ENCODE measurements at regions not wholly inside any gene's neighbourhood (a gene's known extent, or its start where the extent isn't known, plus 50 kb on each side); places are given as distances from the start of the nearest gene placed in this dataset.
A peak's percentile ranks its signal among the peaks of the same experiment; 100 is the strongest.

- no TSS peak for BruUV-seq (replicated peaks)
- intact Hi-C loops (cut with micrococcal nuclease; ENCODE audit: unreplicated experiment), result no loop called here
- H3K27ac Mint-ChIP-seq (ENCODE audit: unreplicated experiment), result no peak overlapping the region
- Histone ChIP-seq H3K4me1 (no peaks in the 10 kb centered on the region), H3K9me3 (peaks cover 6% of the 10 kb centered on the region; the same call in 1 of the 2 replicates), H3K27me3 (replicated peaks; ENCODE audit: control insufficient read depth, insufficient read depth, low read length) (no peaks in the 10 kb centered on the region), H3K4me3 (ENCODE audit: low read depth, low read length) (no peak overlapping the region), H3K36me3 (ENCODE audit: control insufficient read depth, insufficient read depth, low read length) (no peaks in the 10 kb centered on the region)
- no peaks in the 10 kb centered on the region for H3K4me1 Mint-ChIP-seq (ENCODE audit: low read depth, unreplicated experiment)
- H3K9me3 Mint-ChIP-seq (ENCODE audit: unreplicated experiment), result peaks cover 21% of the 10 kb centered on the region
- H3K27me3 Mint-ChIP-seq (ENCODE audit: insufficient read depth, unreplicated experiment), result no peaks in the 10 kb centered on the region
- no peak overlapping the region for H3K4me3 Mint-ChIP-seq (ENCODE audit: unreplicated experiment)
- ChIA-PET CTCF (no interaction called here), POLR2A (no interaction called here)
- TF ChIP-seq, protein P1, sequence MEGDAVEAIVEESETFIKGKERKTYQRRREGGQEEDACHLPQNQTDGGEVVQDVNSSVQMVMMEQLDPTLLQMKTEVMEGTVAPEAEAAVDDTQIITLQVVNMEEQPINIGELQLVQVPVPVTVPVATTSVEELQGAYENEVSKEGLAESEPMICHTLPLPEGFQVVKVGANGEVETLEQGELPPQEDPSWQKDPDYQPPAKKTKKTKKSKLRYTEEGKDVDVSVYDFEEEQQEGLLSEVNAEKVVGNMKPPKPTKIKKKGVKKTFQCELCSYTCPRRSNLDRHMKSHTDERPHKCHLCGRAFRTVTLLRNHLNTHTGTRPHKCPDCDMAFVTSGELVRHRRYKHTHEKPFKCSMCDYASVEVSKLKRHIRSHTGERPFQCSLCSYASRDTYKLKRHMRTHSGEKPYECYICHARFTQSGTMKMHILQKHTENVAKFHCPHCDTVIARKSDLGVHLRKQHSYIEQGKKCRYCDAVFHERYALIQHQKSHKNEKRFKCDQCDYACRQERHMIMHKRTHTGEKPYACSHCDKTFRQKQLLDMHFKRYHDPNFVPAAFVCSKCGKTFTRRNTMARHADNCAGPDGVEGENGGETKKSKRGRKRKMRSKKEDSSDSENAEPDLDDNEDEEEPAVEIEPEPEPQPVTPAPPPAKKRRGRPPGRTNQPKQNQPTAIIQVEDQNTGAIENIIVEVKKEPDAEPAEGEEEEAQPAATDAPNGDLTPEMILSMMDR (IDR thresholded peaks at IDR 0.05; ENCODE audit: insufficient read depth in 1 of 2, low read depth in 1 of 2, low read length in 1 of 2, severe bottlenecking in 1 of 2, unreplicated experiment in 1 of 2), result no peak
- H3K36me3 Mint-ChIP-seq (ENCODE audit: insufficient read depth, unreplicated experiment), result no peaks in the 10 kb centered on the region
- DNase-seq, result no peak
Measured at GRCh38 chr7:84425702-84426259, 231.2 kb upstream of the SEMA3A start.

DNA sequence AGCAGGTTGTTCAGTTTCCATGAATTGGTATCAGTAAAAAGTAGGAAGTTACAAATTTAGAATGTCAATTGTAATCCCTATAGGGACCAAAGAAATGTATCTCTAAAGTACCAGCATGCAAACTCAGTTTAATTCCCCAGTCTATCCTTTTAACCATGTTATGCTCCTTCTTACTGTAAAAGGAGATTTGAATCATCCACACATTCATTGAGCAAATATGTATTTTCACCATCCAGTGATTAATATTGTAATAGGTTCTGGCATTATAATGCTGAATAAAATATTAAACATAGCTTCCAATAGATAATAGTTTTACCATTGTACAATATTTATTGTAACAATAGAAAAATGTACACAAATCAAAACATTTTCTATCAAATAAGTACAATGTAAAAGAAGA lies 228.2 kb upstream of the SEMA3A start:
- POLR2A ChIA-PET, result no interaction called here
- H3K36me3 Mint-ChIP-seq (ENCODE audit: insufficient read depth, unreplicated experiment), result no peaks in the 10 kb centered on the region
- no peaks in the 10 kb centered on the region for H3K27me3 Mint-ChIP-seq (ENCODE audit: insufficient read depth, unreplicated experiment)
- no peak overlapping the region for H3K4me3 ChIP-seq (ENCODE audit: low read depth, low read length)
- no peaks in the 10 kb centered on the region for H3K36me3 ChIP-seq (ENCODE audit: control insufficient read depth, insufficient read depth, low read length)
- H3K9me3 ChIP-seq, result peaks cover 6% of the 10 kb centered on the region; the same call in 1 of the 2 replicates
- DNase-seq, result no peak
- H3K27me3 ChIP-seq (replicated peaks; ENCODE audit: control insufficient read depth, insufficient read depth, low read length), result no peaks in the 10 kb centered on the region
- no peak overlapping the region for H3K4me3 Mint-ChIP-seq (ENCODE audit: unreplicated experiment)
- CTCF ChIA-PET, result no interaction called here
- H3K9me3 Mint-ChIP-seq (ENCODE audit: unreplicated experiment), result peaks cover 26% of the 10 kb centered on the region
- no TSS peak for BruUV-seq (replicated peaks)
- H3K4me1 Mint-ChIP-seq (ENCODE audit: low read depth, unreplicated experiment), result no peaks in the 10 kb centered on the region
- TF ChIP-seq, protein P1 (IDR thresholded peaks at IDR 0.05; ENCODE audit: insufficient read depth in 1 of 2, low read depth in 1 of 2, low read length in 1 of 2, severe bottlenecking in 1 of 2, unreplicated experiment in 1 of 2), result no peak
- intact Hi-C loops (cut with micrococcal nuclease; ENCODE audit: unreplicated experiment), result no loop called here
- no peaks in the 10 kb centered on the region for H3K4me1 ChIP-seq
- no peak overlapping the region for H3K27ac Mint-ChIP-seq (ENCODE audit: unreplicated experiment)

DNA sequence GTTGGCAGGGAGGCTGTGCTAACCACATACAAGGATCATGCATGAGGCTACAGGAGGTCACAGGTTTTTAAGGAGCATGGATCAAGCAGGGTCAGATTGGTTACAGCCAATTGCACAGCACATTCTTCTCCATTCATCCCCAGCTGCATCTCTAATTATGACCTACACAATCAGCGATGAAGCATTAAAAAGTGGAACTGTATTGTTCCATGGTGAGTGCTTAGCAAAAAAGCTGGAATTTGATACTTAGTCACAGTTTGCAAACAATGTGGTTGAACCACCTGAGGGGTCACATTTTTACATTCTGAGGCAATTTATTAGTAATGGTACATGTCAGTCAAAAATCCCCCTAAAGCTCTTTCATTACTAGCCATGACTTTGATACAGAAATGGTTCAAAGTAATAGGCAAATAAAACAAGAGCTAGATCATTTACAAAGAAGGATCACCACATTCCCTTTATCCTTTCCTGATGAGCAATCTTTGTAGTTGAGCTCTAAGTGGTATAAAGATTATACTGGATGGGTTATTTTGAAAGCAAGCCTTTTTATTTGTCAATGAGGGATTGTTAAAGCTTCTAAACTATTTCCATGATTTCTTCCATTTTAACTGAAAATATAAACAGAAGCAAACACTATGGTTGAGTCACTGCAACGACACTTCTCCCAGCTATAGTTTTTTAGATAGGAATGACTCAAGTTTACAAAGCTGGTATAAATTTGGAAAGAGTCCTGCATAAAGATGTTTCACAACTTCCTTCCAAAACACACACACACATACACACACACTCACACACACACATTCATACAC lies 217.8 kb upstream of the SEMA3A start:
- Mint-ChIP-seq H3K36me3 (ENCODE audit: insufficient read depth, unreplicated experiment) (no peaks in the 10 kb centered on the region), H3K4me1 (ENCODE audit: low read depth, unreplicated experiment) (peaks cover 21% of the 10 kb centered on the region), H3K27ac (ENCODE audit: unreplicated experiment) (peak overlapping the region; percentile 27), H3K4me3 (ENCODE audit: unreplicated experiment) (peak overlapping the region; percentile 7), H3K27me3 (ENCODE audit: insufficient read depth, unreplicated experiment) (no peaks in the 10 kb centered on the region), H3K9me3 (ENCODE audit: unreplicated experiment) (no peaks in the 10 kb centered on the region)
- TF ChIP-seq, protein P1 (IDR thresholded peaks at IDR 0.05; ENCODE audit: insufficient read depth in 1 of 2, low read depth in 1 of 2, low read length in 1 of 2, severe bottlenecking in 1 of 2, unreplicated experiment in 1 of 2), result no peak
- CTCF ChIA-PET, result no interaction called here
- H3K36me3 ChIP-seq (ENCODE audit: control insufficient read depth, insufficient read depth, low read length), result no peaks in the 10 kb centered on the region; the same call in 1 of the 2 replicates
- DNase-seq, result peak; percentile 22 to 47
- peaks cover 12% of the 10 kb centered on the region for H3K4me1 ChIP-seq
- intact Hi-C loops (cut with micrococcal nuclease; ENCODE audit: unreplicated experiment), result no loop called here
- no peaks in the 10 kb centered on the region for H3K9me3 ChIP-seq
- no TSS peak for BruUV-seq (replicated peaks)
- H3K4me3 ChIP-seq (ENCODE audit: low read depth, low read length), result no peak overlapping the region
- POLR2A ChIA-PET, result no interaction called here
- H3K27me3 ChIP-seq (replicated peaks; ENCODE audit: control insufficient read depth, insufficient read depth, low read length), result no peaks in the 10 kb centered on the region

Measured in Caco-2 (cell line).